ENCODE measurements at regions not wholly inside any gene's neighbourhood (a gene's known extent, or its start where the extent isn't known, plus 50 kb on each side); places are given as distances from the start of the nearest gene placed in this dataset.
"Not testable (repeated sequence)": the region's sequence is repeated elsewhere in the genome, so short reads cannot be mapped to it uniquely, and the experiment has no call there.

DNA sequence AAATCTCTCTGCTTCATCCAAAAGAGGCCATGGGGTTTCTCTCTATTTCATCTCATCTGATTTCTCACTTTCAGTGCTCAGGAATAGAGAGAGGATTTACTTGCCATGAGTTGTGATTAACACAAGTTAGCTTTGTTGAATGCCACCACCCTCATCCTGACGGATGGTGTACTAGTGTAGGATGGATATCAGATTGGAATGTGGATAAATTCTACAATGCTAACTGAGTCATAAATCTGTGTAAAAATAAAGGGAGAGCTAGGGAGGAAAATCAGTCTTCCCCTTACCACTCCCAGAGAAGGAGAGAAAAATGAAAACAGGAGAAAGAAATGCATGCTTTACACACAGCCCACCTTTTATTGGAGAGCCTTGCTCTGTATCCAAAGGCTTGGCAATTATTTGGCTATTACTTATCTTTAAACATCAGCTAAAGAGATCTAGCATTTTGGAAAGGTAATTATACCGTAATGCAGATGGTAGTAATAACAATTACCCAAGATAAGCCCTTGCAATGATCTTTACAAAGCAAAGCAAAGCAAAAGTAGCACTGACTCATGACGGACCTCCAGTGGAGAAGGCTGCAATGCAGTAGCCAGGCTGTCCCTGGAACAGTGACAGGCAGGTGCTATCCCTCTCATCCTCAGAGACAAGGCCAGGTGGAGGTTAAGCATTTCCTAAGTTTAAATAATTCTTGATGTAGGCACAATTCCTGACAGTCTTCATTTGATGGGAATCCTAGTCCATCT is 306.3 kb upstream of the PPARGC1A start:
- DNase-seq = no peak

GRCh38 chr4:24192018-24192641 is 302.3 kb upstream of the PPARGC1A start:
- no peak for DNase-seq

DNA sequence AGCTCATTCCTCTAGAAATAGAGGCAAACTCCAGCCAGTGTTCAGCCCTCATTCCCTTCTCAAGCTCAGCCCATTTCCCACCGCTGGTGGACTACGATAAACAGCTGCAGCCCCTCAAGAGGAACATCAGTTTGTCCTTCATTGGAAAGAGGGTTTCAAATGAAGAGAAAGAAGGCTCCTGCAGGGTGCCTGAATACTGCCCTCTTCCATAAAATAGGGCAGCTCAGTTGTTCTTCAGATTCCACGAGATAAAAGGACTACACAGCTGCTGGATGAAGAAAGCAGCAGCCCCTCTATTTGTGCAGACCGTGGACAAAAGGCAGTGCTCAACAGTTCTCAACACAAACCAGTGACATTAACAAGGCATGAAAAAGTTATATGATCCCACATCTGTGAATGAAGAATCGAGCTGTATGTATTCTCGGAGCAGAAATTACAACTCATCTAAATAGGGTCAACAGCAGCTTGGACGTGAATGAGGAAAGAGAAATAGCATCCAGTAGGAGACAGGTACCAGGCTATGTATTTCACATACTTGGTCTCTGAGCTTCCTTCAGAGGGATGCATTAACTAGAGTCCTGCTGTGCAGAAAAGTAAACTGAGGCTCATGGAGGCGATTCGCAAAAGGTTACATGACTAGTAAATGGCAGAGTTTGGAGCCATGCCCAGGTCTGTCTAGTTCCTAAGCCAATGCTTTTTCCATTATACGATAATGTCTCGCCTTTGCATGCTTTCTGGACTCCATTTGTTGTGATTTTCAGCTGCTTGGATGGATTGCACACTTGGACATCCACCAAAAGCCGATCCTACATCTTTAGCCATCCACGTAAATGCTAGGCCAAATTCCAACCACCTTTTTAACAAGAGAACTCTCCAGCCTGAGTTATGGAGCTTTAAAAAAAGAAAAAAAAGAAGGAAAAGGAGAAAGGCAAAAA is 301.2 kb upstream of the PPARGC1A start:
- DNase-seq = no peak

DNA sequence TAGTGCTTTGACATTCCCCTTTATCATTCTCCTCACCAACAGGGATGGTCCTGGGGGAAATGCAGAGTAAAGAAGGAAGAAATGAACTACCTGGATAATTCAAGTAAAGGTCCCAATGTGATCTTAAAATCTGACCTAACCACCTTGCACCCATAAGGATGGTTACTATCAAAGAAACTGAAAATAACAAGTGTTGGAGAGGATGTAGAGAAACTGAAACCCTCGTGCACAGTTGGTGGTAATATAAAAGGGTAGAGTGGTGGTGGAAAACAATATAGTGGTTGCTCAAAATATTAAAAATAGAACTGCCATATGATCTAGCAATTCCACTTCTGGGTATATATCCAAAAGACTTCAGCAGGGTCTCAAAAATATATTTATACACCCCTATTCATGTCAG is 298.6 kb upstream of the PPARGC1A start:
- DNase-seq = no peak

DNA sequence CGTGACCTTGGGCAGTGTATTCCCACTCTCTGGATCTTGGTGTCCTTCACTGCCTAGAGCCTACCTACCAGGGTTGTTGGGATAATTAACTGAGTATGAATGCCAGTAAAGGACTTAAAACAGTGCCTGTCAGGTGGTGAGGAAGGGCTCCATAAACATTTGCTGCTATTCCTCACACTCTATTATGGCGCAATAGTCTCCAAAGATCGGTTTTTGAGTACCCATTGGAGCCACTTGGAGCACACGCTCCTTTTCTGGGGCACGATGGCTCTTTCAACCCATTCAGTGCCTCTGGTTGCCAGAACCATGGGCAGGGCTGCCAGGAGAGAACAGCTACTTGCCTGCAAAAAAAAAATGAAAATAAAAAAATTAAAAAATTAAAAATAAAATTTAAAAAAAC is 296.6 kb upstream of the PPARGC1A start:
- DNase-seq = no peak

DNA sequence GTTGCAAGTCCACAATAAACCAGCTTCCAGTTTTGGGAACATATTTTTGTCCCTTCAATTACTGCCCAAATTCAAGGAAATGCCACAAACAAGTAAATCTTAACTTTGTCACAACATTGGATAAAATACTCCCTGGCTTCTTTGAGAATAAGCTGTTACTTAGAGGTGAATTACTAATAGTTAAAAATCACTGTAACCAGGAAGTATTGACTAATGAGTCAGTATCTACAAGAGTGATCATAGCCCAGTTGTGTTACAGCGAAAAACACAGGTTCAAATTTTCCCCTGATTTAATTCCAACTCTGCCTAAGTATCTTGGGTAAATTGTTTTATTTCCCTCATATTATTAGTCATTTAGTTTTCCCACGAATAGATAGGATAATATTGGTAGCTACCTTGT is 291.2 kb upstream of the PPARGC1A start:
- no peak for DNase-seq

- DNase-seq = no peak
Observed at GRCh38 chr4:24180586-24180985, 290.7 kb upstream of the PPARGC1A start.

- DNase-seq = no peak
Observed at GRCh38 chr4:24179201-24179840, 289.5 kb upstream of the PPARGC1A start.

DNA sequence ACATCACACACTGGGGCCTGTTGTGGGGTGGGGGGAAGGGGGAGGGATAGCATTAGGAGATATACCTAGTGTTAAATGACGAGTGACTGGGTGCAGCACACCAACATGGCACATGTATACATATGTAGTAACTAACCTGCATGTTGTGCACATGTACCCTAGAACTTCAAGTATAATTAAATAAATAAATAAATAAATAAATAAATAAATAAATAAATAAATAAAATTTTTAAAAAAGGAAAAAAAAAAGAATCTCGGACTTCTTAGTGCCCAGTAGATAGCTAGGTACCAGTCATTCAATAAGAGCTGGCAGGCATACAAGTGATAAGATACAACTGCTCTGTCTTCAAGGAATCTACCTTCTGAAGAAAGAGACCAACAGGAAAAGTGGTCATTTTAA is 287.6 kb upstream of the PPARGC1A start:
- DNase-seq = not testable (repeated sequence)

GRCh38 chr4:24175707-24176106 is 285.9 kb upstream of the PPARGC1A start:
- no peak for DNase-seq

DNA sequence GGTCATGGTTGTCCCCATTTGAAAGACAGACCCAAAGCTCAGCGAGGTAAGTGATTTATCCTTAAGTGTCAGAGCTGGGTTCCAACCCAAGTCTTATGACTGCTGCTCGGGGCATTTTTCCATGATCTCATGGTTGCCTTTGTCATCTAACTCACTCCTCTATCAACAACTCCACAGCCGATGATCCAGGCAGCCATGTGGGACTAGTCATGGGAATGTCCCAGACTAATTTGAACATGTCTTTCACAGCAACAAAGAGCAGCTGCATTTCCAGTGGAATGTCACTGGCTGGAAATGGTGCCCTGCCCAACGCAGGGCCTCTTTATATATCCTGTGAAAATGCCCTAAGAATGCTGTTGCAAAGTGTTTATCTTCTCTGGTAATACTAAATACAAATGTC is 284.8 kb upstream of the PPARGC1A start:
- no peak for DNase-seq

DNA sequence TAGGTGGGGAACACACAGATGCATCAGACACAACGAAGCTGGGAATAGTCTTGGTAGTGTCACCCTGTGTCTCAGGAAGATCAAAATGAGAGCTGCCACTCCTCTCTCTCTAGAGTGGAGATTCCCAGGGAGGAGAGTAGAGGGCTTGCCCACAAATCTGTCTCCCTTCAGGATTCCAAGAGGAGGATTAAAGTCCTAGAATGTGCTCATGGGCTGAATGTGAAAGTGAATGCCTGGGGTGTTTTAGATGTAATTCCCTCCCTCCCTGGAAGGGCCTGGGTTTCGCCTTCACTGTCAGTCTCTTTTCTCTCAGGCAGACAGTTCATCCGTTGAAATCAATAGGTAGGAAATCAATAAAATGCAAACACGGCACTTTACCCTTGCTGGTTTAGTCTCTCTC is 282.6 kb upstream of the PPARGC1A start:
- no peak for DNase-seq

DNA sequence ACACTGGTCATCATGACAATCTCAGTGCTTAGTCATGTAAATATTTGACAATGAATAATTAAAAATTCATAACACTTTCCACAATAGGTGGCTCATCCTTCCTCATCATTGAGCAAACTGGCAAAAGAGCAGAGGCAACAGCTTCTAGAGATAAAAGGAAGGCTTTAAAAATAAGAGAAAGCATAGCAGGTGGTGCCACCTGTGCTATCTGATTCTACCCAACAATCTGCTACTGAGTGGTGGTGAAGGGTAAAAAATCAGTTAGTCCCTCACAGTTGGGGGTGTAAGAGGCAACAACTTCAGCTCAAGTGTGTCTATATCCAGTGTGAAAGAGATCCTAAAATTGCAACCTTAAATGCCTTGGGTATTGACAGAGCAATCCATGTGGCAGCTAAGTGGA is 280.1 kb upstream of the PPARGC1A start:
- no peak for DNase-seq

GRCh38 chr4:24168658-24169057 is 278.8 kb upstream of the PPARGC1A start:
- no peak for DNase-seq

- no peak for DNase-seq
Observed at GRCh38 chr4:24166501-24166900, 276.7 kb upstream of the PPARGC1A start.

DNA sequence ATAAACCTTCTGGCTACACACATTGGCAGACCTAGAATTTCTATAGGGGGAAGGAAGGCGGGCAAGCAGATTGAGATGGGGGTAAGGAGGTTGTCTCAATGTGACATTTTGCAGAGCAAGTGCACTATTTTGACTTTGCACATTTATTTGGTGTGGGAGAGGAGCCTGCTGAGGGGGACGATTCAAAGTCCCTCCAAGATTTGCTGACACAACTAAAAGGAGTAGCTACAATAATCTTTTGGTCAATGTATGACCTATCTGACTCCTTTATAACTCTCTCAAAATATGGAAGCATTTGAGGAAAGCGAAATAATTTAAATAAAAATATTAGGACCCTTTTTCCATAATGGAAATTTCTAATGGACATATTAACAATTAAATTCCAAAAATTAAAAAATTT is 274.9 kb upstream of the PPARGC1A start:
- no peak for DNase-seq

DNA sequence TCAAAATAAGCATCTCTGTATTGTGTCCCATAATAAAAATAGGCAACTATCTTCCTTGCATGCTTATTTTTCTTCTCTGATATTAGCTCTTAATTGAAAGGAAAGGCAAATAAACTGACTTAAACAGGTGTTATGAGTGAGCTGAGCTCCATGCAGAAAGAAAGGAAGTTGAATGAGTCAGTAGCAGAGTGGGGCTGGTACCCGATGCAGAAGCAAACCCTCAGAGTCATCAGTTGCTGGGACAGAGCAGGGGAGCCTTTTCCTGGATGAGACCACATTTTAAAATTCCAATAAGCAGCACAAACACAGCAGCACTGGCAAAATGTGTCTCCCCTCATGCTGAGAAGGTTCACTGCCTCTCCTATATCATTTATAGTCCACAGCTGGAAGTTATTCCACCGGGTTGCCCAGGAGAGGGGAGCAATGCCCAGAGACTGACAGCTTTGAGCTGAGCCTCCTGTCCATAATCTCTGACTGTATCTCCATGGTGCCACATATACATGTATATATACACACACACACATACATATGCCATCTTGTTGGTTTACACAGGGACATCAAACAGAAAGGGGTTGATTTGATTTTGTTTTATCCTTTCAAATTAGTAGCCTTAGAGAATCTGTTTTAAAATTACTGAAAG is 274.3 kb upstream of the PPARGC1A start:
- no peak for DNase-seq

- DNase-seq = no peak
Observed at GRCh38 chr4:24163314-24163713, 273.5 kb upstream of the PPARGC1A start.

DNA sequence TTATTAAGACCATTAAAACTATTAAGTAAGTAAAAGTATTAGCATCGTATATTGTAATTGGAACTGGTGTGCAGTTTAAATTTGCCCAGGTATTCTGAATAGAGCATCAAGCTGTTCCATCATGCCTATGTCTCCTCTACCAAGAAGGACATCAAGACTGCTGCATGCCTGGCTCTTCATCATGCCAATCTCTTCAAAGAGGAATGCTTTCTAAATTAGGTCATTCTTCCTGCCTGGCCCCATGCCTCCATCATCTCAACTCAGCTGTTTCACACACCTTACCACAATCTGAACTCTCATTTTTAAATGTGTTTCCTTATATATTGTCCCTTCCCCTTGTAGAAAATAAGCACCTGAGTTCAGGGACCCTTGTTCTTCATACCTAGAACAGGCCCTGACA is 270.5 kb upstream of the PPARGC1A start:
- no peak for DNase-seq

DNA sequence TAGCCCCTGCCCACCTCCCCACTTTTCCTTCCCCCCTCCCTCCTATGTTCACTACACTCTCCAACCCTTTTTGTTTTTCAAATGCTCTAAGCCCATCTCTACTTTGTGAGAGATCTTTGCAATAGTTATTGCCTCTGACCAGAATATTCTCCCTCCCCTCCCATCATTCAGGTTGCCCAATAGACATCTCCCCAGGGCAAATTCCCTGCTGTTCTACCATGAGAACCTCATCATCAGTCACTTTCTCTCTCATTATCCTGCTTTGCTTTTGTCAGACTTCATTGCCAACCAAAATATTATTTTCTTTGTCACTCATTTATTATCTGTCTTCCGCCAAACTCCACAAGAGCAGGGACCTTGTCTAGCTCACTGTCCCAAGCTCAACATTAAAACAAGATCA is 268.2 kb upstream of the PPARGC1A start:
- DNase-seq = no peak

- DNase-seq = no peak
Observed at GRCh38 chr4:24150034-24150433, 260.2 kb upstream of the PPARGC1A start.

- DNase-seq = no peak
Observed at GRCh38 chr4:24146127-24146526, 256.3 kb upstream of the PPARGC1A start.

- DNase-seq = no peak
Observed at GRCh38 chr4:24145591-24145990, 255.7 kb upstream of the PPARGC1A start.

Measured in CD4-positive, alpha-beta T cell treated with Interferon alpha-2 for 1 hour (primary cell).